GM12892 (cell line): ENCODE measurements at regions not wholly inside any gene's neighbourhood (a gene's known extent, or its start where the extent isn't known, plus 50 kb on each side); places are given as distances from the start of the nearest gene placed in this dataset.

Experiments used
- POLR2A ChIP-seq: IDR thresholded peaks from 2 replicates; pipeline ENCODE4 v1.6.1; 2011; ENCODE audit warnings: low read depth, low read length, control low read depth
- POLR2AphosphoS5 ChIP-seq: IDR thresholded peaks from 2 replicates; pipeline ENCODE4 v1.6.1; 2011; ENCODE audit warnings: low read depth, low read length, control low read depth
- TAF1 ChIP-seq: IDR thresholded peaks from 2 replicates; pipeline ENCODE4 v1.6.1; 2011; ENCODE audit warnings: low read depth, mild to moderate bottlenecking, control low read depth, low read length, borderline replicate concordance

DNA sequence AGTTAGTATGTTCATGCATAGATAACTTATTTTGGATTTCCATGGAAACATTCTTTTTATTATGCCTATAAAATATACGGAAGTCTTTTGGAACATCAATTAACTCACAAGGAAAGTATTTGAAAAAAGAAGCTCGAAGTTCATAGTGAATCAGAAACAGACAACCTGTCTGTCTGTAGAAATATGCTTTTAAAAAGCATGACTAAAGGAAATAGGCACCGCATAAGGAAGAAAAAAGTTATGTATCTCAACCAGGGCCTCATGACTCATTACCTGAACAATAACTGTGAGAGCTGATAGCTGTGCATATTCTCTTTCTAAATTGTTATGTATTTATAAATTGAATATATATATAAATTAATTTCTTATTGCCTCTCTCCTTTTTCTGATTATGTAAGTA is 324.1 kb downstream of the TLL1 start:
- TF ChIP-seq POLR2A (no peak), POLR2AphosphoS5 (no peak), TAF1 (no peak)
